Caco-2 (cell line): ENCODE measurements at regions not wholly inside any gene's neighbourhood (a gene's known extent, or its start where the extent isn't known, plus 50 kb on each side); places are given as distances from the start of the nearest gene placed in this dataset.

Experiments
- BruUV-seq: library from RNA; stranded (reverse); fragments of 400-500 nt; replicated peaks from 2 replicates; lab custom pipeline; 2021; lab: Mats Ljungman, UMichigan
- CTCF ChIA-PET: fragments of 300-600 bp; sonication (Branson Sonifier 250); formaldehyde crosslinking; loops from one replicate; lab custom pipeline; 2022; ENCODE audit warnings: antibody characterized with exemption; lab: Charles Lee
- POLR2A ChIA-PET: fragments of 300-600 bp; sonication (Branson Sonifier 250); formaldehyde crosslinking; loops from one replicate; lab custom pipeline; 2022; ENCODE audit warnings: antibody characterized with exemption; lab: Charles Lee
- DNase-seq, 2 experiments: peaks; one replicate each; pipeline versions ENCODE4 v3.0.0 to v3.0.0-alpha.2; 2020 to 2022
- H3K27me3 ChIP-seq: replicated peaks from 2 replicates; pipeline ENCODE4 v1.6.0; 2011; ENCODE audit warnings: low read length; ENCODE audit not compliant: control insufficient read depth, insufficient read depth
- H3K36me3 ChIP-seq: 2 replicates; pipeline ENCODE4 v1.5.1; 2011; ENCODE audit warnings: low read length; ENCODE audit not compliant: control insufficient read depth, insufficient read depth
- H3K4me1 ChIP-seq: fragments of 250-450 bp; sonication (Bioruptor Pico); 2 replicates; pipeline ENCODE4 v1.5.1; 2020; ENCODE audit warnings: mild to moderate bottlenecking
- H3K4me3 ChIP-seq: 2 replicates; pipeline ENCODE4 v1.5.1; 2011; ENCODE audit warnings: low read depth, mild to moderate bottlenecking, control low read depth, low read length
- H3K9me3 ChIP-seq: fragments of 250-450 bp; sonication (Bioruptor Pico); 2 replicates; pipeline ENCODE4 v1.5.1; 2020; ENCODE audit warnings: mild to moderate bottlenecking, moderate library complexity
- H3K27ac Mint-ChIP-seq: one replicate; pipeline ENCODE4 v1.8.0; 2022; ENCODE audit warnings: mixed read lengths; ENCODE audit not compliant: unreplicated experiment
- H3K27me3 Mint-ChIP-seq: one replicate; pipeline ENCODE4 v1.8.0; 2022; ENCODE audit warnings: mixed read lengths; ENCODE audit not compliant: insufficient read depth, unreplicated experiment
- H3K36me3 Mint-ChIP-seq: one replicate; pipeline ENCODE4 v1.8.0; 2022; ENCODE audit warnings: mild to moderate bottlenecking, mixed read lengths; ENCODE audit not compliant: insufficient read depth, unreplicated experiment
- H3K4me1 Mint-ChIP-seq: one replicate; pipeline ENCODE4 v1.8.0; 2022; ENCODE audit warnings: low read depth, mixed read lengths; ENCODE audit not compliant: unreplicated experiment
- H3K4me3 Mint-ChIP-seq: one replicate; pipeline ENCODE4 v1.8.0; 2022; ENCODE audit warnings: mild to moderate bottlenecking, moderate library complexity, mixed read lengths; ENCODE audit not compliant: unreplicated experiment
- H3K9me3 Mint-ChIP-seq: one replicate; pipeline ENCODE4 v1.8.0; 2022; ENCODE audit warnings: mixed read lengths; ENCODE audit not compliant: unreplicated experiment
- intact Hi-C: fragments of 100-400 bp; cut with micrococcal nuclease; formaldehyde crosslinking; loops from one replicate; pipeline ENCODE4 v1.10.0; 2022; ENCODE audit not compliant: unreplicated experiment
- TF ChIP-seq, protein P1 (sequence below), 2 experiments: fragments of 200-600 bp in 1 of 2; IDR thresholded peaks; 1 replicate in 1 of 2; 2 replicates in 1 of 2; pipeline versions ENCODE4 v1.5.1 to v1.8.0; 2011 to 2022; ENCODE audit warnings: antibody characterized with exemption in 1 of 2, control low read depth in 1 of 2, inconsistent platforms in 1 of 2, low read depth in 1 of 2, low read length in 1 of 2, mild to moderate bottlenecking in 1 of 2, moderate library complexity in 1 of 2; ENCODE audit not compliant: insufficient read depth in 1 of 2, severe bottlenecking in 1 of 2, unreplicated experiment in 1 of 2

GRCh38 chr16:73506568-73507056, 458.7 kb upstream of the ZFHX3 start:
- TF ChIP-seq, protein P1, sequence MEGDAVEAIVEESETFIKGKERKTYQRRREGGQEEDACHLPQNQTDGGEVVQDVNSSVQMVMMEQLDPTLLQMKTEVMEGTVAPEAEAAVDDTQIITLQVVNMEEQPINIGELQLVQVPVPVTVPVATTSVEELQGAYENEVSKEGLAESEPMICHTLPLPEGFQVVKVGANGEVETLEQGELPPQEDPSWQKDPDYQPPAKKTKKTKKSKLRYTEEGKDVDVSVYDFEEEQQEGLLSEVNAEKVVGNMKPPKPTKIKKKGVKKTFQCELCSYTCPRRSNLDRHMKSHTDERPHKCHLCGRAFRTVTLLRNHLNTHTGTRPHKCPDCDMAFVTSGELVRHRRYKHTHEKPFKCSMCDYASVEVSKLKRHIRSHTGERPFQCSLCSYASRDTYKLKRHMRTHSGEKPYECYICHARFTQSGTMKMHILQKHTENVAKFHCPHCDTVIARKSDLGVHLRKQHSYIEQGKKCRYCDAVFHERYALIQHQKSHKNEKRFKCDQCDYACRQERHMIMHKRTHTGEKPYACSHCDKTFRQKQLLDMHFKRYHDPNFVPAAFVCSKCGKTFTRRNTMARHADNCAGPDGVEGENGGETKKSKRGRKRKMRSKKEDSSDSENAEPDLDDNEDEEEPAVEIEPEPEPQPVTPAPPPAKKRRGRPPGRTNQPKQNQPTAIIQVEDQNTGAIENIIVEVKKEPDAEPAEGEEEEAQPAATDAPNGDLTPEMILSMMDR (IDR thresholded peaks at IDR 0.05; ENCODE audit: insufficient read depth in 1 of 2, low read depth in 1 of 2, low read length in 1 of 2, severe bottlenecking in 1 of 2, unreplicated experiment in 1 of 2), result no peak
- DNase-seq, result no peak
- BruUV-seq, result no TSS peak
- intact Hi-C loops, result no loop called here
- POLR2A ChIA-PET, result no interaction called here
- H3K27me3 Mint-ChIP-seq, result peaks cover 21% of the 10 kb centered on the region
- no peaks in the 10 kb centered on the region for H3K36me3 ChIP-seq
- H3K4me3 Mint-ChIP-seq, result no peak overlapping the region
- CTCF ChIA-PET, result no interaction called here
- H3K9me3 Mint-ChIP-seq, result no peaks in the 10 kb centered on the region
- no peaks in the 10 kb centered on the region for H3K36me3 Mint-ChIP-seq
- H3K4me1 ChIP-seq, result no peaks in the 10 kb centered on the region
- H3K9me3 ChIP-seq, result no peaks in the 10 kb centered on the region
- no peaks in the 10 kb centered on the region for H3K4me1 Mint-ChIP-seq
- no peak overlapping the region for H3K27ac Mint-ChIP-seq
- no peaks in the 10 kb centered on the region for H3K27me3 ChIP-seq
- no peak overlapping the region for H3K4me3 ChIP-seq

- no peaks in the 10 kb centered on the region for H3K36me3 ChIP-seq
- Mint-ChIP-seq H3K36me3 (no peaks in the 10 kb centered on the region), H3K4me3 (no peak overlapping the region), H3K27ac (no peak overlapping the region), H3K9me3 (no peaks in the 10 kb centered on the region), H3K27me3 (peaks cover 25% of the 10 kb centered on the region), H3K4me1 (no peaks in the 10 kb centered on the region)
- intact Hi-C loops, result no loop called here
- CTCF ChIA-PET, result no interaction called here
- H3K4me1 ChIP-seq, result no peaks in the 10 kb centered on the region
- no peaks in the 10 kb centered on the region for H3K9me3 ChIP-seq
- H3K4me3 ChIP-seq, result no peak overlapping the region
- BruUV-seq, result no TSS peak
- TF ChIP-seq, protein P1 (IDR thresholded peaks at IDR 0.05; ENCODE audit: insufficient read depth in 1 of 2, low read depth in 1 of 2, low read length in 1 of 2, severe bottlenecking in 1 of 2, unreplicated experiment in 1 of 2), result no peak
- no peak for DNase-seq
- POLR2A ChIA-PET, result interaction anchor here (0.5 kb wide), 1 partner anchor 289 kb away, joined by 3 read pairs; no protein-coding TSS in a partner anchor
- H3K27me3 ChIP-seq, result no peaks in the 10 kb centered on the region
Measured at GRCh38 chr16:73505577-73505976, 457.6 kb upstream of the ZFHX3 start.

DNA sequence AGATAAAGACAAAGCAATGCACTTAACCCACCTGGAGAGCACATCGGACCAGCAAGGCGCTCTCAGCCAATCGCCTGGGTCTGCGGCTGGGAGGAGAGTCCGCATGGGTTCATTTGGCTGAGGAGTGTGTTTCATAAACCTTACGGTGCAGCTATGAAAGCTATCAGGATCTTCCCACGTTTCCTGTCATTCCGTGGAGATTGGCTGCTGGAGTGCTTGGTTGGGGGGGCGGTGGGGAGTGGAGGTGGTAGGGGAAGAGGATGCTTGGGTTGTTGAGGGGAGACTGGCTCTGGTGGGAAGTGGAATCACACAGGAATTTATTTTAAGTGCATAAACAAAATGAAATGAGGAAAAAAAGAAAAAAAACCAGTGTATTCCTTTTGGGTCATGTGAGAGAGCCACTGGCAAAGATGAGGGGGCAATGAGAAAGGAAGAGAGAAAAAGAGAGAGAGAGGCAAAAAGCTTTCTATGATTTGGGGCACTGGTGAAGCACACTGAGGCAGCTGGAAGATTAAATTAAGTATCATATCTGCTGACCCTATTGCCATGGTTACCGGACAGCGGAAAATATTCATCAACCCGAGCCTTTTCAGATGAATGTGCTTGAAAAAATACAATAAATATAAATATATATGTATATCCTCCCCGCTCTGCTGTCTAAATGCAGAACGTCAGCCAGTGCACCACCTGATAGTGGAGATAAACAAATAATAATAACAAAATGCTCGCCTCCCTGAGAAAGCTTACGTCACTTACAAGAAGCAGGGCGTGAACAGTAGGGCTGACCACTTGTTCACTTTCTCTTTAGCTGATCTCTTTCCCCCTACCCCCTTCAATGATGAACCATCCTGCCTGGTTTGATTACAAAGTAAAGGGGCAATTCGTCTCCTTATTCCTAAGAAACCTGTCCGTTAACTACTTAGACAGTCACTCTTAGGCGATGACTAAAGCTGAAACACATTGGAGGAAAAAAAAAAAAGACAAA, 457.0 kb upstream of the ZFHX3 start:
- H3K36me3 Mint-ChIP-seq, result no peaks in the 10 kb centered on the region
- H3K4me1 Mint-ChIP-seq, result no peaks in the 10 kb centered on the region
- ChIA-PET CTCF (no interaction called here), POLR2A (no interaction called here)
- intact Hi-C loops, result no loop called here
- Histone ChIP-seq H3K4me1 (no peaks in the 10 kb centered on the region), H3K36me3 (no peaks in the 10 kb centered on the region), H3K9me3 (no peaks in the 10 kb centered on the region), H3K4me3 (no peak overlapping the region), H3K27me3 (no peaks in the 10 kb centered on the region; the same call in 1 of the 2 replicates)
- H3K27me3 Mint-ChIP-seq, result peaks cover 22% of the 10 kb centered on the region
- DNase-seq, result no peak
- no peak overlapping the region for H3K4me3 Mint-ChIP-seq
- TF ChIP-seq, protein P1 (IDR thresholded peaks at IDR 0.05; ENCODE audit: insufficient read depth in 1 of 2, low read depth in 1 of 2, low read length in 1 of 2, severe bottlenecking in 1 of 2, unreplicated experiment in 1 of 2), result no peak
- no TSS peak for BruUV-seq
- no peak overlapping the region for H3K27ac Mint-ChIP-seq
- H3K9me3 Mint-ChIP-seq, result no peaks in the 10 kb centered on the region
